ENCODE measurements at regions not wholly inside any gene's neighbourhood (a gene's known extent, or its start where the extent isn't known, plus 50 kb on each side); places are given as distances from the start of the nearest gene placed in this dataset.
"Not testable (repeated sequence)": the region's sequence is repeated elsewhere in the genome, so short reads cannot be mapped to it uniquely, and the experiment has no call there.

DNA sequence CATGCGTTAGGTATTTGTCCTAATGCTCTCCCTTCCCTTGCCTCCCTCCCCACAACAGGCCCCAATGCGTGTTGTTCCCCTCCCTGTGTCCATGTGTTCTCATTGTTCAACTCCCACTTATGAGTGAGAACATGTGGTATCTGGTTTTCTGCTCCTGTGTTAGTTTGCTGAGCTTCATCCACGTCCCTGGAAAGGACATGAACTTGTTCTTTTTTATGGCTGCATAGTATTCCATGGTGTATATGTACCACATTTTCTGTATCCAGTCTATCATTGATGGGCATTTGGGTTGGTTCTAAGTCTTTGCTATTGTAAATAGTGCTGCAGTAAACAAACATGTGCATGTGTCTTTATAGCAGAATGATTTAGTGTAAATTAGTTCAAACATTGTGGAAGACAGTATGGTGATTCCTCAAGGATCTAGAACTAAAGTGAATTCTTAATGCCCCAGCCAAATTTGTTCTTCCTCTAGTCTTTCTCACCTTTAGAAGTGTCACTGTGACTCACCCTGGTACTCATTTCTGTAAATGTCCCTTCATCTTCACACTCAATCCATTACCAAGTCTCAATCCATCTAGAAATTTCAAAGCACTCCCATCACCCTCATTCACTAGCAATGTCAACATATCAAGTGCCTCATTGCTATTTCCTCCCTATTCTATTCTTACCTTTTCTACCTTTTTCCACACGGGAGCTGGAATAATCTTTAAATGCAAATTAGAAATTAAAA lies 123.9 kb downstream of the MREG start:
- DNase-seq (ENCODE audit: low read depth) = not testable (repeated sequence)

DNA sequence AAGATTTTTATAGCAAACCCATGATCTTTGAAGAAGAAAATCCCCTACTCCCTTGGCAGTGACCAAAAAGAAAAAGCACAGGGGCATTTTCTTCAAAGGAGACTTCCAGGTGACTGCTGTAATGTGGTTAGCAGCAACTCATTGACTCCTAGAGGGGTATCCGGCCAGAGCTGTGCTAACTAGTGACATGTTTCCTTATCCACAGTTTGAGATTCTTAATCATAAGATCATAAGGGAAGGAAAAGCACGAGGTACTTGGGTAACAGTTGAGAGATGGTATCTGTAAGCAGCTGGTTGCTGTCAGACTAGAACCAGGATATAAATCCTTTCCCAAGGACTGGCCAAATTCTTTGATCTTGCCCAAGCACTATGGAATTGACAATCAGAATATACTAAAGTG lies 124.7 kb downstream of the MREG start:
- no peak for DNase-seq (ENCODE audit: low read depth)

DNA sequence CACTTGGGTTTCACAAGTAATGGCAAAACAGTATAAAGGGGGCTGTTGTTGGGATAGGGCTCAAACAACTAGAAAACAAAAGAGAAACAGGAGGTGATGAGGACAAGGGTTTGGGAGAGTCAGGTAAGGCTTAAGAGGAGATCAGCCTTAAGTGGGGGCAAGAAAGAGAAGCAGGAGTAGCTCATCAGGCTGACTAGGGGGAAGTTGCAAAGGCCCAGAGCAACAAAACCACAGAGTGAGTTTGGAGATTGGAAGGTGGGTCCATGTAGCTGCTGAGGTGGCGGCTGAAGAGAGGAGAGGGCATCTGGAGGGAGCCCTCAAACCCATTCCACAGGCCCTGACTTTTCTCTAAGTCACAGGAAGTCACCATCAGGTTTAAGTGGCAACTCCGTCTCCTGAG lies 126.0 kb downstream of the MREG start:
- no peak for DNase-seq (ENCODE audit: low read depth)

DNA sequence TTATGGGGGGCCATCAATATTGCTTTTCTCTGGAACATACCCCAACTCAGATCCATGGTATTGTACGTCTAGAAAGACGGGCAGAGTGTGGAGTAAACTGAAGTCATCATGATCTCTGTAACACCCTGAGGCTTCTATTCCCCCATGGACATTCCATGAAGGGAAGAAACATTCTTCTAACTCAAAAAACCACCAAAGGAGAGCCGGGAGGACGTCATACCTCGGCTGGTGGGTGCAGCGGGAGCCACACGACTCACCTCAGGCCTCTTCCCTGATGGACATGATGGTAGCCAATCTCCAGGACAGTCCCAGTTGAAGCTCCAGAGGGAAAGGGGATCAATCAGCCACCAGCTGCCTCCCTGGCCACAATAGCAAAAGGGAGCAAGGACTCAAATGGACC lies 127.3 kb downstream of the MREG start:
- DNase-seq (ENCODE audit: low read depth) = no peak

DNA sequence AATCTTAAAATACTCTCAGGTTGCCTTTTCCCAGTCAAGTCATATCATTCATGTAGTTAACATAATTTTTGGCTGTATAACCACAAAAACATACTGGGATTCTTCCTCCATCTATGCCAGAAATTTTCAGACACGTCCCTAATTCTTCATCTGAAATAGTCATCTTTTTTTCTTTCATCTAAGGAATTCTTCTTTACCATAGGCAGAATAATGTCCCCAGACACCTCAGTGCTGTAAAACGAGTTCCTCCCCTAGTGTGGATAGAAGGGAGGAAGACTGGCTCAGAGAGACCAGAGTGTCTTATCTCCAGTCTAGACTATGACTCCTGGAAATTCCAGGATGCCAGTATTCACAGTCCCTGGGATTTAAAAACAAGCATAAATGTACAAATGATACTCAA lies 127.8 kb downstream of the MREG start:
- no peak for DNase-seq (ENCODE audit: low read depth)

DNA sequence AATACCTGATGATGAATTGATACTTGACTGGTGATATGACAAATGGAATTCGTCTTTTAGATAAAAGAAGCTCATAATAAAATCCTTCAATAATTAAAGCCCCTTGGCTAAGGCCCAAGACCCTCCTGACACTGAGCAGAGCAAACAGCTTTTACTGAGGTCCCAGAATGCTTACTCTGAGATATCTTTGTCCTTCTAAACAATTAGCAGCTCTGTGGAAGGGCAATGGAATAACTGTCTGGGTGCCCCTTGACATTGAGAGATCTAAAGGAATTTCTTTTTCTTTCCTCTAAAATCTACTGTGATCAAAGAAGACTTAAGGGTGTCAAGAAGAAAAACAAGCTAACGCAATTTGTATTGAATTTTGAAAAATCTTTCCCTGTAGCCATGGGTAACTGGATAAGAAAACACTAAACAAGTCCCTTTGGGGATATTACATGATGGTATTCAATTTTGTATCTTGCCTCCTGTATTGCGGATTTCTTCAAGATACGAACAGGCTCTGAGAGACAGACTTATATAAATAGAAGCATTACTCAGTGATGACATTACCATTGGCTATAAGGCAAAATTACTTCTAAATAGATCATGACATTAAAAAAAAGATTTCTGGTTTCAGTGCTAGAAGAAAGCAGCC lies 128.8 kb downstream of the MREG start:
- DNase-seq (ENCODE audit: low read depth) = no peak

DNA sequence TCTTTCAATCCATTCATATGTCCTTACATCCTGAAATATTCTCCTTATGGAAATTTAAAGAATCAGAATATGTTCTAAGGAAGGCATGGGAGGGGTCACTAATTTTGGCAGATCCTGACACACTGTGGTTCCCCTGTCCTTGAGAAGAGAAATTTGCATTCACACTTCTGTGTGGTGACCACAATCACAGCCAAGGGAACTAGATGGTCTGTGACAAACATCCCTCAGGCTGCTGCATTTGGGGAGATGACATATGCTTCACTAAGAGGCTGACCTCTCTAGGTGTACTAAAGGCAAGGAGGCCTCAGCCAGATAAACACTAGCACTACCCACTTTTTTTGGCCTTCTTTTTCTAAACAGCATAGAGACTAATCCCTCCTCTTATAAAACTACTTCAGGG lies 129.6 kb downstream of the MREG start:
- no peak for DNase-seq (ENCODE audit: low read depth)

DNA sequence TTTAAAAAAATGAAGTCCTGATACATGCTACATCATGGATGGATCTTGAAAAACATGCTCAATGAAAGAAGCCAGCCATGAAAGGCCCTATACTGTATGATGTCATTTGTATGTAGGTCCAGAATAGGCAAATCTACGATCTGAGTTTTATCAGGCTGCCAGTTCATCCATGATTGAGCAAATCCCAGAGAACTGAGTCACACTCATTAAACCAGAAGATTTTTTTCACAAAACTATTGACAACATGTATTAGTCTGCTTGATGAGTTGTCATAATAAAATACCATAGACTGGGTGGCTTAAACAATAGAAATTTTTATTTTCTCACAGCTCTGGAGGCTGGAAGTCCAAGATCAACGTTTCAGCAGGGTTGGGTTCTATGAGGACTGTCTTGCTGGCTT lies 130.7 kb downstream of the MREG start:
- DNase-seq (ENCODE audit: low read depth) = no peak

DNA sequence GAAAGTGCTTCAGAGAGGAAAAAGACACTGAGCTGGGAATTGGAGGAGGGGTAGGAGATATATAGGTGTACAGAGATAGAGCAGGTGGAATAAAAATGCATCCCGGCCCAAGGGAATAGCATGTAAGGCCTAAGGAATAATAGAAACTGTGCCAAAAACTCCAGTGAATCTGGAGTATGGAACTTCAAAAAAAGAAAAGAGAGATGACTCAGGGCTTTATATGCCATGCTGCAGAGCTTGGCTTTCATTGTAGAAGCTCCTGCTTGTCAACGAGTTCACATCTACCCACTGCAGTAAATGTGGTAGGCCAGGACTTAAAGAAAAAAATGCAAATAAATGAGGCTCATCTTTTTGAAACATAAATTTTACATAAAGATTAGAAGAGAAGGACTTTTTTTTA lies 131.8 kb downstream of the MREG start:
- DNase-seq (ENCODE audit: low read depth) = no peak

DNA sequence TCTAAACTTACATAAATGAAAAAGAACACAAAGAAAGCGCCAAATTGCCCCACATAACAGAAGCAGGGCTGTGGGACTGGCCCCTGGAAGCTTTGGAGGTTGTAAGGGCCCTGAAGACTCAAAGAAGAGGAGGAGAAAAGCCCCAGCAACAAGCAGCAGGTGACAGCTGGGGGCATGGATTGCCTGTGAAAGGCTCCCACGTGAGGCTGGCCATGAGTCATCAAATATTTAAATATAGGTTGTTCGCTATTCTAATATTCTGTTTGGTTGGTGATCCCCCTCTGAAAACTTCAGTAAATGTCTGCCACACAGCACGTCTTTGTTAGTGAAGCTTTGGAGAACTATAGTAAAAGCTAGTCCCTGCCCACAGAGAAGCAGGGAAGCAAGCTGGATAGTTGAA lies 132.4 kb downstream of the MREG start:
- no peak for DNase-seq (ENCODE audit: low read depth)

DNA sequence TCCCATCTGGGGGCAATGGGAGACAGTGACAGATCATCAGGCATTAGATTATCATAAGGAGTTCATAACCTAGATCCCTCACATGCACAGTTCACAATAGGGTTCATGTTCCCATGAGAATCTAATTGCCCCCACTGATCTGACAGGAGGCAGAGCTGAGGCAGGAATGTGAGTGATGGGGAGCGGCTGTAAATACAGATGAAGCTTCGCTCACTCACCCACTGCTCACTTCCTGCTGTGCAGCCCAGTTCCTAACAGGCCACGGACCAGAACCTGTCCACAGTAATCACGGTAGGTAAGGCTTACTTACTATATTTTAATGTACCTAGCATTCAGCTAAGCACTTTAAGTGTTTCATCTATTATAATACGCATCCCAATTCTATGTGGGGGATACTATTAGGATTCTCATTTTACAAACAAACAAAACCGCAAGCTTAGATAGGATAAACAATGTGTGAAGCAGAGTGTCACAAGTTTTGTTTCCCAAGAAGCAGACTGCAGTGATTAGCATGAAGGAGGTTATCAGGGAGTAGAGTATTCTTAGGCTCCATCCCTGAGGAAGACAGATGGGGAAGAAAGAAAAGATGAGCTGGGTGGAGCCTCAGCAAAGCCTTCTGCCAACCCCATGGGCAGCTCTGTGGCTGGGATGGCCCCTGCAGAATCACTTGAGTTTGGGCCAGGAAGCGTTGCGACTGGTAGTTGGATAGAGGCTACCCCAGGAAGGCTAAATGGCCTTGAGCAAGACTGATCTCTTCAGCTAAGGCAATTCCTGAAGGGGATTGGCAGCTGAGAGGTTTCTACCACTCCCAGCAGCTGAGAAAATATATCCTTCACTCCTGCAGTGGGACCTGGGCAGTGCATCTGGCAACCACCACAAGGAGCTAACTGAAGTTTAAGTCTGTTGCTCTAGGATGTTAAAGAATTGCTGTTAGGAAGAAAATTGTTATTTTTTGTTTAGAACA lies 133.1 kb downstream of the MREG start:
- no peak for DNase-seq (ENCODE audit: low read depth)

DNA sequence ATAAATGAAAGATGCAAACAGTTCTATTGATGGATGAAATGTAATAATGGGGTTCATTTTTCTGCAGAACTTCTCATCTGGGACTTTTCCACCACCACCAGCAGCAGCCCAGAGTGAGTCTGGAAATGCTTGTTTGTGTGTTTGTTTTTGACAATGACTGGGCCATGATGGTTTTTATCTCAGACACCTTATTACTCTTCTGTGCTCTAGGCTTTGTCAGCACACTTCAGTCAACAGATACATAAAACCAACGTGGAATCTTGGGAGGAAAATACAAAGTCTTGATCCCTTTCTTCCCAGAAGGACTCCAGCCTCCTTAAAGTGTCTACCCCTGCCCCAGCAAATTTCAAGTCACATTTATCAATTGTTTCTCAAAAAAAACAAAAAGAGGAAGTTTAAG lies 134.0 kb downstream of the MREG start:
- DNase-seq (ENCODE audit: low read depth) = no peak

DNA sequence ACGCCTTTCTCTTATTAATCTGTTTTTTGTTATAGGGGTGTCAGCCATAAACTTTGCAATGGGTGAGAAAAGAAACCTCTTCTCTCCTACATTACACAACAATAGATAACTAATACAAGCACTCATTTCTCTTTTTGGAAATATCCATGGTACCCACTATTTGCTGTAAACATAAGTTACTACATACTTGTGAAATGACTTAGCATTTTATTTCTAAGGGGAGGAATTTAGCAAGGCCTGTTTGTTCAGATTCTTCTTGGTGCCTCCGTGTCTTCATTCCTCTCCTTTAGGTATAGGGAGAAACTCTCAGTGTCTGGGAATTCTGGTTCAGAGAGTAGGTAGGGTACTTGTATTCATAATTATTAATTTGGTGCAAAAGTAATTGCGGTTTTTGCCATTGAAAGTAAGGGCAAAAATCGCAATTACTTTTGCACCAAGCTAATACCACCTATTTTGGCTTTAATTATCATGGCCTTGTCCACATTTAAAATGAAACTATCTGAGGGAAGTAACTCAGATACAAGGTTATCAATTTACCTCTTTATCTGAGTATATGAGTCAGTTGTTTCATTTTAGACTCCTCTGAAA lies 134.8 kb downstream of the MREG start:
- no peak for DNase-seq (ENCODE audit: low read depth)

DNA sequence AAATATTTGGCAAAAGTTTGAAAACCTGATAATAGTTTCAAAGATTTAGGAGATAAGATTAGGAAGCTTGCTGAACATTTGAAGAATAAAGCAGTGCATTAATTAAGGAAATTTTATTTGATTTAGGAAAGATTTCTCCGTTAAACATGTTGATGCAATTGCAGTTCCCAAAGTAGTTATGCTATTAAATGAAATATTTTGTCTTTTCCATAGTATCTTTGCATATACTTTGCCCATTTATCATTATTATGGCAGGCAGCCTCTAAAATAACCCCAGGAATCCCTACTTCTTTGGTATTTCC lies 136.5 kb downstream of the MREG start:
- no peak for DNase-seq (ENCODE audit: low read depth)

DNA sequence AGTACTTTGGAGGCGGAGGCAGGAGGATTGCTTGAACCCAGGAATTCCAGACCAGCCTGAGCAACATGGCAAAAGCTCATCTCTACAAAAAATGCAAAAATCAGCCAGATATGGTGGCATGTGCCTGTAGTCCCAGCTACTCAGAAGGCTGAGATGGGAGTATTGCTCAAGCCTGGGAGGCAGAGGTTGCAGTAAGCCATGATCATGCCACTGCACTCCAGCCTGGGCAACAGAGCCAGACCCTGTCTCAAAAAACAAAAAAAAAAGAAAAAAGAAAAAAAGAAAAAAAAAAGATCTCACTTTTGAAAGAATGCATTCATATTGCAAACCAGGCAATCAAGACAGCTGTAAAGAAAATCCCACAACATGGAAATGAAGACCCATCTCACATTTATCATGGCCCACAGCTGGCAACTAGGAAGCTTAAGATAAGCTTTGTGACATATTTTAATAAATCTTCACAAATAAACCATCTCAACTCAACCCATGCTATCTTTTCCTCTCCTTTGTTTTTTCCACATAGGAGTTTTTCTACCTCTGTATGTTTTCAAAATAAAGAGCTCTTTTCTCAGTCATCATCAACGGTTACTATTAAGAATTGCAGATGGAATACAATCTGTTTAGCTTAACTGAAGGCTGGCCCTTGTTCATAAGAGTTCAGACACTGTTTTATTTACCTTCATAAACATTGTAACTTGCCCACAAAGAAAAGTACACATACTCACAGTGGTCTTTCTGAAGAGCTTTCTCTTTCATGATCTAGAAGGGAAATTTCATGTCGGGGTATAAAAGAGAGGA lies 137.0 kb downstream of the MREG start:
- DNase-seq (ENCODE audit: low read depth) = no peak

DNA sequence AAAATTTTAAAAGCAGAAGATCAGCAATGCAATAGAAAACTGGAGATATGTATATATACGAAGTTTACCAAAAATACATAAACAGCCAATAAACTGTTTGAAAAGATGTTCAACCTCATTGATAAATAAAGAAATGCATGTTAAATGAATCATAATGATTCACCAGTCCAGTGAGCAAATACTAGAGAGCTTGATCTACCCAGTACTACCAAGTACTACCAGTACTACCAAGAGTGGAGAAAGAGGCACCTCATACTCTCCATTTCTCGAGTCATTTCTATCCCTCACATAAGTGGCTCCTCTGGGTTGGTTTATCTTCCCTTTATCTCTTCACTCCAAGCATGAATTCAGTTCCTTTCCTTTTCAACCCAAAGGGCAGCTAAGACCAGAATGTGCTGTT lies 138.9 kb downstream of the MREG start:
- no peak for DNase-seq (ENCODE audit: low read depth)

DNA sequence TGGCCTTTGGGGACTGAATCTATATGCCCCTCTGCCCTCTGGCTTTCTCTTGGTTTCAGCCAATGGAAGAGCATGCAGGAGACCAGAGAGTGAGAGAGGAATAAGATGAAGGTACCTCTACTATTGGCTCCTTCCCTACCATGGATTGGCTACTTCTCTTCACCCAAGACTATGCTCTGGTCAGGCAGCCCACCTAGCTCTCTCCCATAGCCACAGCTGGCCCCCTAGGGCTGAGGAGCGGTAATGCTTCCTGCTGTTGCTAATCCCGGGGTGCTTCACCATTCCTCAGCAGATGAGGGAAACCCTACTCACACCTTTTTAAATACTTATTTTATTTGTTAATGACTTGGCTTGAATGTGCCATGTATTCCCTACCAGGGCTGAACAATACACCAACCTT lies 142.4 kb downstream of the MREG start:
- DNase-seq (ENCODE audit: low read depth) = no peak

DNA sequence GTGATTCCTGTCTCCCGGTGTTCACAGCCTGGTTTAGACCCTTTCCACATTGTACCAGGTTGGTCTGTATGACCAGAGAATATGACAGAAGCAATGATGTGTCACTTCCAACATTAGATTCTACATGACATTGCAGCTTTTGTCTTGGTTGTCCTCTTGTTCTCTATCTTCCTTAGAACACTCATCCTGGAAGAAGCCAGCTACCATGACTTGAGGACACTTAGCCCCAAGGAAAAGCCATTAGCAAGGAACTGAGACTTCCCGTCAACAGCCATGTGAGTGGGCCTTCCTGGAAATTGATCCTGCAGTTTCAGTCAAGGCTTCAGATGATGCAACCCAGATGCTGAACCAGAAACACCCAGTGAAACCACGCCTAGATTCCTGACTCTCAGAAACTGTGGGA lies 143.3 kb downstream of the MREG start:
- DNase-seq (ENCODE audit: low read depth) = no peak

DNA sequence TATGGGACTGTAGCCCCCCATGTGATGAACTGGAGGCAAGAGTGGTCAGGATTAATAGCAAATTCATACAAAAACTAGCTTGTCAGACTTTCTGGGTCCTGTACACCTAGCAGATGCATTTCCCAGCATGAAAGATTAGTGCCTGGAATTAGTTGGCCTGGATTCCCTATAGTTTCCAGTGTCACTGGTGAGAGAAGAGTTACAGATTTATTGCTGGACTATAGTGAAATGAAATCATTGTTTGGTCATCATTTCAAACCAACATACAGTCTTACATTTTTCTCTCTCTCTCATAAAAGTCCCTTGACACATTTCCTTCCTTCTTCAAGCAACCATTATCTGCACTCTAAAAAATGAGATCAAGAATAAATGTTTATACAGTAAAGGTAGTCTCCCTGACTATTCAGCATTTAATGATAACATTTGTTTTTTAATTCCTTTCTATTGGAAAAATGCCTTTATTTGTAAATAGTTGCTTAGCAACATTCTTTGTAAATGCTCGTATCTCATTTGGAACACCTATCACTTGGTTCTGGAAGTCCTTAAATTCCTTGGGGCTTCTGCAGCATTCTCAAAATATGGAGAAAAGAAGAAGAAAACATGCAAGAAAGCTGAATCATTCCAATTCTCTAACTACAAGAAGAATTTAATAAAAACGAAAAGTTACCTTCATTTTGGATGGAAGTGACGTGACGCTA lies 144.4 kb downstream of the MREG start:
- DNase-seq (ENCODE audit: low read depth) = no peak

DNA sequence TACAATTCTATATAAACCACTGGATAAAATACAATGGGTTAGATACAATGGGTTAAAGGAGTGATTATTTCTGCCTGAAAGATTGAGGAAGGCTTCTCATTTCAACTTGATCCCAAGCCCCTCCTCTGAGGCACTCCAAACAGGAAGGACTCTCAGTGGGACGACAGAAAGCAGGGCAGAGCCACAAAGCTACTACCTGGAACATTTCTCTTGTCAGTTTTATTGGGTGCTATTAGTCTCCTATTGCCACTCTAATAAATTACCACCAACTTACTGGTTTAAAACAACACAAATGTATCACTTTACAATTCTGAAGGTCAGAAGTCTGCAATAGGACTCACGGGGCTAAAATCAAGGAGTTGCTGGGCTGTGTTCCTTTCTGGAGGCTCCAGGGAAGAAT lies 146.7 kb downstream of the MREG start:
- no peak for DNase-seq (ENCODE audit: low read depth)

DNA sequence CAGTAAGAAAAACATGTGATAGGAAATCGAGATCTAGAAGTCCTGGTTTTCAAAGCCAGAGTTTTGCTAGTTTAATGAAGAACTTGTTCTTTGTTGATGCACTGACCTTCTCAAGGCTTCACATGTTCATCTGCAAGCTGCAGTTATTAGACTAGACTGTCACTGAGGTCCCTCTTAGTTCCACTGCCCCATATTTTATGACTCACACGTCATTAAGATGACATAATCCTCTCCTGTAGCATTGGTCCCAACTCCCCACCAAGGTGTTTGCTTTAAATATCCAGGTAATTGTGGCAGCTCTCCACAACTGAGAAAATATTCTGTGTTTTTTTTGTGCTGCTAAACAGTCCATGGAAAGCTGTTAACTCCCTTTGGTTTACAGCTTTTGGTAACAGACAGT lies 149.7 kb downstream of the MREG start:
- no peak for DNase-seq (ENCODE audit: low read depth)

All from non-pigmented ciliary epithelial cell (primary cell).